GM21737 (cell line): ENCODE measurements at regions not wholly inside any gene's neighbourhood (a gene's known extent, or its start where the extent isn't known, plus 50 kb on each side); places are given as distances from the start of the nearest gene placed in this dataset.

ENCODE experiments used
- ATAC-seq: cut with Tn5 transposase; IDR thresholded peaks from one replicate; pipeline ENCODE4 v1.9.1; 2021; ENCODE audit warnings: mild to moderate bottlenecking, moderate library complexity; ENCODE audit not compliant: unreplicated experiment

- no peak for ATAC-seq
Measured at GRCh38 chr1:208510192-208510952, 266.2 kb upstream of the PLXNA2 start.

- no peak for ATAC-seq
Measured at GRCh38 chr1:208511242-208511860, 267.2 kb upstream of the PLXNA2 start.

GRCh38 chr1:208513799-208514198 is 269.6 kb upstream of the PLXNA2 start:
- ATAC-seq = no peak

GRCh38 chr1:208515129-208515528 is 270.9 kb upstream of the PLXNA2 start:
- ATAC-seq = no peak

- ATAC-seq = no peak
Measured at GRCh38 chr1:208516780-208517179, 272.6 kb upstream of the PLXNA2 start.

- ATAC-seq = no peak
Measured at GRCh38 chr1:208520438-208521099, 276.4 kb upstream of the PLXNA2 start.

- no peak for ATAC-seq
Measured at GRCh38 chr1:208521534-208521933, 277.4 kb upstream of the PLXNA2 start.

GRCh38 chr1:208523007-208523406 is 278.8 kb upstream of the PLXNA2 start:
- no peak for ATAC-seq

GRCh38 chr1:208524376-208524775 is 280.2 kb upstream of the PLXNA2 start:
- no peak for ATAC-seq

- ATAC-seq = no peak
Measured at GRCh38 chr1:208524925-208525324, 280.7 kb upstream of the PLXNA2 start.

- ATAC-seq = no peak
Measured at GRCh38 chr1:208525417-208525816, 281.2 kb upstream of the PLXNA2 start.

- no peak for ATAC-seq
Measured at GRCh38 chr1:208526613-208527125, 282.5 kb upstream of the PLXNA2 start.

GRCh38 chr1:208527156-208527555 is 283.0 kb upstream of the PLXNA2 start:
- ATAC-seq = no peak

GRCh38 chr1:208528578-208529240 is 284.5 kb upstream of the PLXNA2 start:
- ATAC-seq = no peak

GRCh38 chr1:208531003-208531750 is 287.0 kb upstream of the PLXNA2 start:
- no peak for ATAC-seq

- no peak for ATAC-seq
Measured at GRCh38 chr1:208533746-208534598, 289.8 kb upstream of the PLXNA2 start.

- no peak for ATAC-seq
Measured at GRCh38 chr1:208534599-208534897, 290.4 kb upstream of the PLXNA2 start.

GRCh38 chr1:208534979-208535378 is 290.8 kb upstream of the PLXNA2 start:
- ATAC-seq = no peak

- no peak for ATAC-seq
Measured at GRCh38 chr1:208535511-208535910, 291.3 kb upstream of the PLXNA2 start.

- no peak for ATAC-seq
Measured at GRCh38 chr1:208536212-208536611, 292.0 kb upstream of the PLXNA2 start.
